ENCODE measurements at regions not wholly inside any gene's neighbourhood (a gene's known extent, or its start where the extent isn't known, plus 50 kb on each side); places are given as distances from the start of the nearest gene placed in this dataset.

DNA sequence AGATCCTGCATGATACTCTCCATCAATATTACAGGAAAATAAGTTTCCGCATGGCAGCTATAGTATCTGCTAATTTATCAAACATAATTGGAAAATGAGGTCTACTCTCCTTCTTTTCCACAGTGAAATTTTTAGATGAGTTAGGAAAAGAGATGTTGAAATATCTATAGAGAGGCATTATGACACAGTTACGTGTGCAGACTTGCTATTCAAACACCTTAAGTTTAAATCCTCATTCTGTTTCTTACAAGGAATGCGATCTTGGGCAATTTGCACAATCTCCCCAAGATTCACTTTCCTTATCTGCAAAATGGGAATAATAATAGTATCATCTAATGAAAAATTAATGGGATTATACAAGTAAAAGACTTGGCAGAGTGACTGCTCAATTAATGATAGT is 91.7 kb upstream of the SLCO6A1 start (continued):
- TF ChIP-seq, protein P1, sequence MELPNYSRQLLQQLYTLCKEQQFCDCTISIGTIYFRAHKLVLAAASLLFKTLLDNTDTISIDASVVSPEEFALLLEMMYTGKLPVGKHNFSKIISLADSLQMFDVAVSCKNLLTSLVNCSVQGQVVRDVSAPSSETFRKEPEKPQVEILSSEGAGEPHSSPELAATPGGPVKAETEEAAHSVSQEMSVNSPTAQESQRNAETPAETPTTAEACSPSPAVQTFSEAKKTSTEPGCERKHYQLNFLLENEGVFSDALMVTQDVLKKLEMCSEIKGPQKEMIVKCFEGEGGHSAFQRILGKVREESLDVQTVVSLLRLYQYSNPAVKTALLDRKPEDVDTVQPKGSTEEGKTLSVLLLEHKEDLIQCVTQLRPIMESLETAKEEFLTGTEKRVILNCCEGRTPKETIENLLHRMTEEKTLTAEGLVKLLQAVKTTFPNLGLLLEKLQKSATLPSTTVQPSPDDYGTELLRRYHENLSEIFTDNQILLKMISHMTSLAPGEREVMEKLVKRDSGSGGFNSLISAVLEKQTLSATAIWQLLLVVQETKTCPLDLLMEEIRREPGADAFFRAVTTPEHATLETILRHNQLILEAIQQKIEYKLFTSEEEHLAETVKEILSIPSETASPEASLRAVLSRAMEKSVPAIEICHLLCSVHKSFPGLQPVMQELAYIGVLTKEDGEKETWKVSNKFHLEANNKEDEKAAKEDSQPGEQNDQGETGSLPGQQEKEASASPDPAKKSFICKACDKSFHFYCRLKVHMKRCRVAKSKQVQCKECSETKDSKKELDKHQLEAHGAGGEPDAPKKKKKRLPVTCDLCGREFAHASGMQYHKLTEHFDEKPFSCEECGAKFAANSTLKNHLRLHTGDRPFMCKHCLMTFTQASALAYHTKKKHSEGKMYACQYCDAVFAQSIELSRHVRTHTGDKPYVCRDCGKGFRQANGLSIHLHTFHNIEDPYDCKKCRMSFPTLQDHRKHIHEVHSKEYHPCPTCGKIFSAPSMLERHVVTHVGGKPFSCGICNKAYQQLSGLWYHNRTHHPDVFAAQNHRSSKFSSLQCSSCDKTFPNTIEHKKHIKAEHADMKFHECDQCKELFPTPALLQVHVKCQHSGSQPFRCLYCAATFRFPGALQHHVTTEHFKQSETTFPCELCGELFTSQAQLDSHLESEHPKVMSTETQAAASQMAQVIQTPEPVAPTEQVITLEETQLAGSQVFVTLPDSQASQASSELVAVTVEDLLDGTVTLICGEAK (IDR thresholded peaks at IDR 0.05; ENCODE audit: borderline replicate concordance): no peak

DNA sequence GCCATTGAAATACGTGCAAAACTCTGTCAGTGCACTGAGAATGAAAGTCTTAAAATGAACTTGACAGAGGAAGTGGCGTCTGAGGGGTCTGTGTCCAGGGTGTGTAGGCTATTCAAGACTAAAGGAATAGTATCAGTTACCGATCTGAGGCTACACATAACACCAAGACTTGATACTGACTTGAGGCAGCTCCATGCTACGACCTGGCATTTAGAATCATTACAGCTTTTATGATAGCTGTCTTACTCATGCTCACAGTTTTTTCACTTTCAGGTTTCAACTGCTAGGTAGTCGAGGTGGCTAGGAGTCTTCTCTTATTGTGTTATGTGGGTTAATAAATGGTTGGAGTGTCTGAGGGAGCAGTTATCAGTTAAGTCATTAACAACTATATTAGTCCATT is 92.8 kb upstream of the SLCO6A1 start:
- no peak for FAIRE-seq
- no peak for TF ChIP-seq ZBED1 (IDR thresholded peaks at IDR 0.05; ENCODE audit: borderline replicate concordance)
- no peak for TF ChIP-seq YBX1 (IDR thresholded peaks at IDR 0.05)
- no peak for TF ChIP-seq NR2C2 (IDR thresholded peaks at IDR 0.05; ENCODE audit: borderline replicate concordance, control insufficient read depth, insufficient read length, low read depth)
- TF ChIP-seq CREB1 (IDR thresholded peaks at IDR 0.05; ENCODE audit: low read depth): no peak
- 0 out of 4 replicates have a peak, but pooled peaks of 1 of the 2 experiments have one; percentile 42 for TF ChIP-seq IKZF2 (IDR thresholded peaks at IDR 0.05)
- no peak for TF ChIP-seq TAF1 (IDR thresholded peaks at IDR 0.05; ENCODE audit: borderline replicate concordance, low read depth, low read length)
- TF ChIP-seq SP1 (IDR thresholded peaks at IDR 0.05; ENCODE audit: low read depth, low read length): no peak
- TF ChIP-seq FOXK2 (IDR thresholded peaks at IDR 0.05): no peak
- TF ChIP-seq EED (IDR thresholded peaks at IDR 0.05; ENCODE audit: low read depth): no peak
- TF ChIP-seq FOS (IDR thresholded peaks at IDR 0.05; ENCODE audit: borderline replicate concordance, extremely low read depth, insufficient read length): no peak
- TF ChIP-seq MTA2 (IDR thresholded peaks at IDR 0.05; ENCODE audit: low read depth): peak; percentile 64
- TF ChIP-seq CBX3 (IDR thresholded peaks at IDR 0.05; ENCODE audit: borderline replicate concordance, low read depth): no peak
- TF ChIP-seq SPI1 (IDR thresholded peaks at IDR 0.05; ENCODE audit: borderline replicate concordance, insufficient read depth, low read depth, low read length): peak; percentile 37; the same call in 1 of the 2 replicates
- no peak for TF ChIP-seq CHD1 (IDR thresholded peaks at IDR 0.05; ENCODE audit: low read depth, low read length)
- TF ChIP-seq STAT3 (IDR thresholded peaks at IDR 0.05; ENCODE audit: low read depth, low read length): no peak
- no peak for TF ChIP-seq TCF12 (IDR thresholded peaks at IDR 0.05; ENCODE audit: low read depth, low read length)
- peak in 1 of 2 experiments; percentile 20; a peak in 1 of 4 replicates for TF ChIP-seq EP300 (IDR thresholded peaks at IDR 0.05; ENCODE audit: borderline replicate concordance in 1 of 2, control insufficient read depth in 1 of 2, low read depth in 2 of 2, low read length in 2 of 2)
- TF ChIP-seq POU2F2 (IDR thresholded peaks at IDR 0.05; ENCODE audit: borderline replicate concordance, low read depth, low read length): no peak
- no peak for TF ChIP-seq MEF2A (IDR thresholded peaks at IDR 0.05; ENCODE audit: insufficient read depth, low read depth, low read length)
- TF ChIP-seq ATF7 (IDR thresholded peaks at IDR 0.05; ENCODE audit: low read depth): 0 out of 2 replicates have a peak, but pooled peaks have one; percentile 15
- TF ChIP-seq BCL11A (IDR thresholded peaks at IDR 0.05; ENCODE audit: low read depth, low read length): no peak

More for the DNA sequence above, 92.8 kb upstream of the SLCO6A1 start:
- ChIA-PET RAD21 (ENCODE audit: unreplicated experiment) (no interaction called here), CTCF (interaction anchor here (0.6 kb wide), 3 partner anchors 14 to 90 kb away, joined by 3 read pairs; no protein-coding TSS in a partner anchor), POLR2A (no interaction called here), SMC1A (ENCODE audit: uncharacterized antibody, unreplicated experiment) (interaction anchor here (0.6 to 1.2 kb wide), 3 partner anchors 15 to 548 kb away, joined by 3 to 4 read pairs (median 3); no protein-coding TSS in a partner anchor)
- DNase-seq (ENCODE audit: low read depth, low spot score) (peak; percentile 13), ATAC-seq (peak; percentile 90)
- intact Hi-C loops (cut with micrococcal nuclease; ENCODE audit: unreplicated experiment) (no loop called here), in situ Hi-C loops (cut with MboI) (no loop called here)
- Histone ChIP-seq H3K79me2 (ENCODE audit: control insufficient read depth, insufficient read depth, low read length) (no peaks in the 10 kb centered on the region), H3K9me3 (replicated peaks; ENCODE audit: control insufficient read depth, insufficient read depth, low read length) (no peaks in the 10 kb centered on the region; the same call in 2 of the 3 replicates), H3K36me3 (ENCODE audit: control insufficient read depth in 2 of 2, insufficient read depth in 2 of 2, low read length in 1 of 2) (no peaks in the 10 kb centered on the region), H3K27ac (ENCODE audit: control insufficient read depth, insufficient read depth) (no peak overlapping the region), H3K4me2 (ENCODE audit: control insufficient read depth, insufficient read depth) (no peak overlapping the region), H3K4me3 (no peak overlapping the region), H2AFZ (ENCODE audit: control insufficient read depth, low read depth, low read length) (no peak overlapping the region), H3K27me3 (replicated peaks in 1 of 2; ENCODE audit: control insufficient read depth in 2 of 2, insufficient read depth in 2 of 2, low read length in 1 of 2) (no peaks in the 10 kb centered on the region), H3K4me1 (ENCODE audit: control insufficient read depth, insufficient read depth, low read length) (no peaks in the 10 kb centered on the region), H4K20me1 (ENCODE audit: control insufficient read depth, insufficient read depth) (no peaks in the 10 kb centered on the region), H3K9ac (ENCODE audit: control insufficient read depth, insufficient read depth, low read length) (no peak overlapping the region)
- BruUV-seq (replicated peaks): no TSS peak
- 10% methylated on average over 5 of the region's 5 CpGs for WGBS (ENCODE audit: insufficient coverage, insufficient replicate concordance, low lambda C conversion rate, missing lambda C conversion rate)

Data from GM12878 (cell line).